ENCODE measurements at regions not wholly inside any gene's neighbourhood (a gene's known extent, or its start where the extent isn't known, plus 50 kb on each side); places are given as distances from the start of the nearest gene placed in this dataset.

GRCh38 chr17:71402661-71403141 is 718.1 kb upstream of the SOX9 start:
- DNase-seq, result no peak

GRCh38 chr17:71405101-71405500 is 715.7 kb upstream of the SOX9 start:
- ATAC-seq (ENCODE audit: poor library complexity) (no peak), DNase-seq (peak; percentile 31)
- intact Hi-C loops (cut with DNase I), result no loop called here

More at GRCh38 chr17:71402661-71403141, 718.1 kb upstream of the SOX9 start:
- ATAC-seq (ENCODE audit: poor library complexity), result no peak
- intact Hi-C loops (cut with DNase I), result no loop called here

GRCh38 chr17:71407981-71408380 is 712.8 kb upstream of the SOX9 start:
- intact Hi-C loops (cut with DNase I), result no loop called here
- DNase-seq, result no peak
- no peak for ATAC-seq (ENCODE audit: poor library complexity)

- intact Hi-C loops (cut with DNase I), result no loop called here
- ATAC-seq (ENCODE audit: poor library complexity) (no peak), DNase-seq (no peak)
These were observed 711.7 kb upstream of the SOX9 start for GRCh38 chr17:71409137-71409536.

- DNase-seq (no peak), ATAC-seq (ENCODE audit: poor library complexity) (no peak)
- intact Hi-C loops (cut with DNase I), result no loop called here
These were observed 711.1 kb upstream of the SOX9 start for GRCh38 chr17:71409712-71410111.

GRCh38 chr17:71412803-71413202 is 708.0 kb upstream of the SOX9 start:
- ATAC-seq (ENCODE audit: poor library complexity) (no peak), DNase-seq (no peak)
- intact Hi-C loops (cut with DNase I), result no loop called here

GRCh38 chr17:71413935-71414334 is 706.9 kb upstream of the SOX9 start:
- DNase-seq (no peak), ATAC-seq (ENCODE audit: poor library complexity) (no peak)
- intact Hi-C loops (cut with DNase I), result no loop called here

GRCh38 chr17:71417142-71417541 is 703.7 kb upstream of the SOX9 start:
- DNase-seq (no peak), ATAC-seq (ENCODE audit: poor library complexity) (no peak)
- intact Hi-C loops (cut with DNase I), result no loop called here

GRCh38 chr17:71422968-71423367 is 697.9 kb upstream of the SOX9 start:
- no peak for ATAC-seq (ENCODE audit: poor library complexity)

GRCh38 chr17:71423871-71424546 is 696.8 kb upstream of the SOX9 start:
- ATAC-seq (ENCODE audit: poor library complexity), result no peak
- intact Hi-C loops (cut with DNase I), result no loop called here
- DNase-seq, result no peak

More at GRCh38 chr17:71422968-71423367, 697.9 kb upstream of the SOX9 start:
- no peak for DNase-seq
- intact Hi-C loops (cut with DNase I), result no loop called here

- ATAC-seq (ENCODE audit: poor library complexity) (no peak), DNase-seq (no peak)
- intact Hi-C loops (cut with DNase I), result no loop called here
These were observed 693.0 kb upstream of the SOX9 start for GRCh38 chr17:71427801-71428200.

GRCh38 chr17:71428897-71429296 is 691.9 kb upstream of the SOX9 start:
- ATAC-seq (ENCODE audit: poor library complexity), result no peak
- DNase-seq, result no peak
- intact Hi-C loops (cut with DNase I), result no loop called here

GRCh38 chr17:71430281-71430680 is 690.5 kb upstream of the SOX9 start:
- ATAC-seq (ENCODE audit: poor library complexity) (no peak), DNase-seq (no peak)
- intact Hi-C loops (cut with DNase I), result no loop called here

GRCh38 chr17:71431146-71431545 is 689.7 kb upstream of the SOX9 start:
- intact Hi-C loops (cut with DNase I), result no loop called here
- DNase-seq (no peak), ATAC-seq (ENCODE audit: poor library complexity) (no peak)

- ATAC-seq (ENCODE audit: poor library complexity), result no peak
- no peak for DNase-seq
- intact Hi-C loops (cut with DNase I), result no loop called here
These were observed 688.2 kb upstream of the SOX9 start for GRCh38 chr17:71432378-71433315.

- intact Hi-C loops (cut with DNase I), result no loop called here
- ATAC-seq (ENCODE audit: poor library complexity) (no peak), DNase-seq (no peak)
These were observed 686.1 kb upstream of the SOX9 start for GRCh38 chr17:71434716-71435115.

GRCh38 chr17:71436479-71436878 is 684.3 kb upstream of the SOX9 start:
- DNase-seq, result no peak
- ATAC-seq (ENCODE audit: poor library complexity), result no peak
- intact Hi-C loops (cut with DNase I), result no loop called here

- ATAC-seq (ENCODE audit: poor library complexity), result no peak
- intact Hi-C loops (cut with DNase I), result no loop called here
These were observed 683.7 kb upstream of the SOX9 start for GRCh38 chr17:71437166-71437565.

GRCh38 chr17:71438631-71439146 is 682.1 kb upstream of the SOX9 start:
- intact Hi-C loops (cut with DNase I), result no loop called here
- no peak for DNase-seq
- no peak for ATAC-seq (ENCODE audit: poor library complexity)

More at GRCh38 chr17:71437166-71437565, 683.7 kb upstream of the SOX9 start:
- no peak for DNase-seq

- DNase-seq, result no peak
- ATAC-seq (ENCODE audit: poor library complexity), result no peak
- intact Hi-C loops (cut with DNase I), result no loop called here
These were observed 680.3 kb upstream of the SOX9 start for GRCh38 chr17:71440513-71440912.

Measured in Right ventricle myocardium superior (tissue), 1 donor.